HUES64 (cell line): ENCODE measurements at regions not wholly inside any gene's neighbourhood (a gene's known extent, or its start where the extent isn't known, plus 50 kb on each side); places are given as distances from the start of the nearest gene placed in this dataset.
"Not testable (repeated sequence)": the region's sequence is repeated elsewhere in the genome, so short reads cannot be mapped to it uniquely, and the experiment has no call there.

Experiments
- H3K27ac ChIP-seq: 2 replicates; pipeline ENCODE4 v1.7.0; 2013; ENCODE audit warnings: low read depth, low read length, inconsistent platforms
- H3K27me3 ChIP-seq: 2 replicates; pipeline ENCODE4 v1.6.1; 2013; ENCODE audit warnings: mild to moderate bottlenecking, low read length; ENCODE audit not compliant: insufficient read depth
- H3K36me3 ChIP-seq: 2 replicates; pipeline ENCODE4 v1.6.1; 2013; ENCODE audit warnings: mild to moderate bottlenecking, low read length; ENCODE audit not compliant: insufficient read depth
- H3K4me1 ChIP-seq: 2 replicates; pipeline ENCODE4 v1.6.1; 2013; ENCODE audit warnings: mild to moderate bottlenecking, low read length, moderate library complexity; ENCODE audit not compliant: insufficient read depth
- H3K4me3 ChIP-seq: 2 replicates; pipeline ENCODE4 v1.5.1; 2013; ENCODE audit warnings: mild to moderate bottlenecking, low read length, moderate library complexity
- H3K9ac ChIP-seq: 2 replicates; pipeline ENCODE4 v1.6.1; 2013; ENCODE audit warnings: mild to moderate bottlenecking, low read depth, low read length
- H3K9me3 ChIP-seq: 2 replicates; pipeline ENCODE4 v1.6.1; 2013; ENCODE audit warnings: low read depth, low read length; ENCODE audit not compliant: insufficient read depth
- WGBS: fragments of 150-250, 120-280 bp; methylation state at CpG from one replicate; pipeline ENCODE4 v1.1.7; 2013; ENCODE audit warnings: missing lambda C conversion rate; 5-methylcytosine and 5-hydroxymethylcytosine counted together

GRCh38 chr5:67806654-67807438, 408.7 kb upstream of the PIK3R1 start:
- no peaks in the 10 kb centered on the region for H3K36me3 ChIP-seq

DNA sequence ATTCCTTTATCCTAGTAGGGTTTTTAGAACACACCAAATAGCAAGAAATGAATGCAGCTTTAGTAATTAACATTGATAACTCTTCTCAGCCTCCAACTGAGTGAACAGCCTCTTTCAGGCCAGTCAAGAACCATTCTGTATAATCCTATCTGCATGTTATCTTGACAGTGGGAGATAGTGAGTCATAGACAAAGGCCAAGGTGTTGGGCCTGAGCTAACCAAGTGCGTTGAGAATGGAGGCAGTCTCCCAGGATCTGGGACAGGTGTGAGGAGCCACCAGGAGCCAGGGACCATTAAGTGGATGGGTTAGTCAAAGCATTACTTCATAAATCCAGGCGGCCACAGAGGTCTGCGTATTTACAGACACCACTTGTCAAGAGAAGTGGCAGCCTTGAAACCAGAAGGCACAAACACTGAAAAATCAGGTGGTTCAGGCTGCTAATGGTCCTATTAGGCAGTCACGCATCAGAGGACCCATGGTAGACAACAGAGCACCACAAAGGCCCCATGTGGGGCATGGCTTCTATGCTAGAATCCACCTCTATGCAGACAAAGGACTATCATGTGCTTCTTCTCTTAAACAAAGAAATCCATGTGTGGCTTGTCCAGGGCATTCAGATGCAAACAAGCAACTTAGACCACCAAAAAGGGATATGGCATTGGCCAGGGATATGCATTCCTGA, 409.7 kb upstream of the PIK3R1 start:
- no peak overlapping the region for H3K4me3 ChIP-seq
- WGBS = 62% methylated on average over 4 of the region's 4 CpGs
- H3K9me3 ChIP-seq = no peaks in the 10 kb centered on the region
- no peaks in the 10 kb centered on the region for H3K27me3 ChIP-seq
- H3K36me3 ChIP-seq = no peaks in the 10 kb centered on the region
- peaks cover 23% of the 10 kb centered on the region for H3K4me1 ChIP-seq
- peak overlapping the region; percentile 92 for H3K27ac ChIP-seq
- H3K9ac ChIP-seq = peak overlapping the region; percentile 48

More at GRCh38 chr5:67806654-67807438, 408.7 kb upstream of the PIK3R1 start:
- 99% methylated on average over 5 of the region's 5 CpGs for WGBS
- H3K27me3 ChIP-seq = no peaks in the 10 kb centered on the region
- H3K9me3 ChIP-seq = no peaks in the 10 kb centered on the region
- H3K9ac ChIP-seq = peak overlapping the region; percentile 48
- H3K4me1 ChIP-seq = peaks cover 23% of the 10 kb centered on the region
- H3K4me3 ChIP-seq = no peak overlapping the region
- peak overlapping the region; percentile 92 for H3K27ac ChIP-seq

DNA sequence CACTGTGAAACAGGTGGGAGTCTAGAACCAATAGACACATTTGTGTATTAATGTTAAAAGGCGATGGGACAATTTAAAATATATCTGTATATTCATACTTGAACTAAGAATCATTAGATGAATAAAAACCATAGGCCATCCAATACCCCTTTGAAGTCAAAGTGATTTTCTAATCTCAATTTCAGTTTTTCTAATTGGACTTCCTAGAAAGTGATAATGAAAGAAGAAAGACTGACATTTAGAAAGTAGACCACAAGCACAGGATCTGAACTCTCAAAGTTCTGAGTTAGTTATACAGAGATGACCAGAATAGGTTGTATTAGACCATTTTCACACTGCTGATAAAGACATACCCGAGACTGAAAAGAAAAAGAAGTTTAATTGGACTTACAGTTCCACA, 412.8 kb upstream of the PIK3R1 start:
- Histone ChIP-seq H3K27me3 (no peaks in the 10 kb centered on the region), H3K4me3 (no peak overlapping the region), H3K36me3 (no peaks in the 10 kb centered on the region; the same call in 1 of the 2 replicates), H3K9ac (no peak overlapping the region), H3K9me3 (peaks cover 11% of the 10 kb centered on the region), H3K27ac (no peak overlapping the region), H3K4me1 (peaks cover 23% of the 10 kb centered on the region)
- WGBS = 100% methylated on average over 1 of the region's 2 CpGs

- Histone ChIP-seq H3K36me3 (no peaks in the 10 kb centered on the region; the same call in 1 of the 2 replicates), H3K9me3 (peaks cover 11% of the 10 kb centered on the region)
- 95% methylated on average over 5 of the region's 5 CpGs for WGBS
These were observed 415.8 kb upstream of the PIK3R1 start for GRCh38 chr5:67799732-67800234.

DNA sequence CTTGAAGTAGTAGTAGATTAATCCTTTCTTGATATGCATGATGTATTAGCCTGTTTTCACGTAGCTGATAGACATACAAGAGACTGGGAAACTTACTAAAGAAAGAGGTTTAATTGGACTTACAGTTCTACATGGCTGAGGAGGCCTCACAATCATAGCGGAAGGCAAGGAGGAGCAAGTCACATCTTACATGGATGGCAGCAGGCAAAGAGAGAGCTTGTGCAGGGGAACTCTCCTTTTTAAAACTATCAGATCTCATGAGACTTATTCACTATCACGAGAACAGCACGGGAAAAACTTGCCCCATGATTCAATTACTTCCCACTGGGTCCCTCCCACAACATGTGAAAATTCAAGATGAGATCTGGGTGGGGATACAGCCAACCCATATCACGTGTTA, 417.1 kb upstream of the PIK3R1 start:
- WGBS = 95% methylated on average over 5 of the region's 5 CpGs
- H3K9me3 ChIP-seq = peaks cover 11% of the 10 kb centered on the region
- not testable (repeated sequence) for H3K4me3 ChIP-seq, H3K27me3 ChIP-seq, H3K36me3 ChIP-seq, H3K4me1 ChIP-seq, H3K27ac ChIP-seq, H3K9ac ChIP-seq

More at GRCh38 chr5:67799732-67800234, 415.8 kb upstream of the PIK3R1 start:
- Histone ChIP-seq H3K27me3 (no peaks in the 10 kb centered on the region), H3K4me1 (no peaks in the 10 kb centered on the region), H3K27ac (no peak overlapping the region), H3K9ac (no peak overlapping the region), H3K4me3 (no peak overlapping the region)

- peaks cover 11% of the 10 kb centered on the region for H3K9me3 ChIP-seq
- no peak overlapping the region for H3K27ac ChIP-seq
- no peaks in the 10 kb centered on the region for H3K27me3 ChIP-seq
- H3K36me3 ChIP-seq = no peaks in the 10 kb centered on the region; the same call in 1 of the 2 replicates
- no peak overlapping the region for H3K4me3 ChIP-seq
- no peak overlapping the region for H3K9ac ChIP-seq
- H3K4me1 ChIP-seq = 0 out of 2 replicates have a peak, but pooled peaks cover 5% of the 10 kb centered on the region
- WGBS = 95% methylated on average over 5 of the region's 5 CpGs
These were observed 419.6 kb upstream of the PIK3R1 start for GRCh38 chr5:67795781-67796477.

GRCh38 chr5:67793966-67794365, 421.6 kb upstream of the PIK3R1 start:
- Histone ChIP-seq H3K36me3 (no peaks in the 10 kb centered on the region; the same call in 1 of the 2 replicates), H3K4me1 (0 out of 2 replicates have a peak, but pooled peaks cover 5% of the 10 kb centered on the region), H3K9ac (no peak overlapping the region), H3K27ac (no peak overlapping the region), H3K9me3 (peaks cover 3% of the 10 kb centered on the region), H3K4me3 (no peak overlapping the region), H3K27me3 (no peaks in the 10 kb centered on the region)
- 100% methylated on average over 2 of the region's 2 CpGs for WGBS

DNA sequence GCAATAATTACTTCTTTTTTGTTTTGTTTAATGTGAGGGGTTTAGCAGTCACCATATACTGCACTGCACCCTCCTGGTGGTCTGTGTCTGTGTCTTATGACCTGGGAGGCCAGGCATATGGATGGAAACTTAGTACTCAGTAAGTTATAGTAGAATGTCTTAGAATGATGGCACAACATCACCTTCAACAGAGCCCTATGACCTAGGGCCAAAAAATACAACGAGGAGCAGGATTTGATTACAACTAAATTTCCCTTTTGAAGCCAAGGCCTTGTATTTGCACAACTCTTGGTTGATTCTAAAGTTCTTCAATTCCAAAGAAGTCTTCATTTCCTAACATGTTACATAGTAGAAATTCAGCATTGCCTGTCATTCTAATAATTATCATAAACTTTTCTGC, 422.1 kb upstream of the PIK3R1 start:
- Histone ChIP-seq H3K27me3 (no peaks in the 10 kb centered on the region), H3K9ac (no peak overlapping the region), H3K4me3 (no peak overlapping the region), H3K9me3 (no peaks in the 10 kb centered on the region; the same call in 1 of the 2 replicates), H3K4me1 (peaks cover 9% of the 10 kb centered on the region; the same call in 1 of the 2 replicates), H3K36me3 (no peaks in the 10 kb centered on the region; the same call in 1 of the 2 replicates), H3K27ac (no peak overlapping the region)
- WGBS = 100% methylated on average over 1 of the region's 1 CpG

DNA sequence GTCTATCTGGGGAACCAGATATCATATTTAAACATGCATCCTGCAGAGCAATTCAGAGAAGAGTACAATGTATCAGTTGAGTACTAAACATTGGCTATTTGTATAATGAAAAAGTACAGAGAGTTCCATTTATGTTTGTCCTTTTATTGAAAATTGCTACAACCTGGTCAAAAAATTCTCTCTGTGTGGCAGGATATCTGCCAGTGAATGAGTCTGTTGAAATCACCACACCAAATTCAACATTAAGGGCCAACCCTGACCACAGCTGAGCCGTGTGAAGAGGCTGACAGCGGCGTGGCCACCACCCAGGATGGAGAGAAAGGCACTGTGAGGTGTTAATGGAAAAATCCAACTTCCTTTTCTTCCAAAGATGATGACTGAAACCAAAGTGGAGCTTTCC, 422.7 kb upstream of the PIK3R1 start:
- H3K9ac ChIP-seq = no peak overlapping the region
- H3K36me3 ChIP-seq = no peaks in the 10 kb centered on the region
- WGBS = 100% methylated on average over 3 of the region's 3 CpGs
- H3K4me3 ChIP-seq = no peak overlapping the region
- no peaks in the 10 kb centered on the region for H3K27me3 ChIP-seq
- no peaks in the 10 kb centered on the region for H3K9me3 ChIP-seq
- peaks cover 9% of the 10 kb centered on the region; the same call in 1 of the 2 replicates for H3K4me1 ChIP-seq
- H3K27ac ChIP-seq = no peak overlapping the region

DNA sequence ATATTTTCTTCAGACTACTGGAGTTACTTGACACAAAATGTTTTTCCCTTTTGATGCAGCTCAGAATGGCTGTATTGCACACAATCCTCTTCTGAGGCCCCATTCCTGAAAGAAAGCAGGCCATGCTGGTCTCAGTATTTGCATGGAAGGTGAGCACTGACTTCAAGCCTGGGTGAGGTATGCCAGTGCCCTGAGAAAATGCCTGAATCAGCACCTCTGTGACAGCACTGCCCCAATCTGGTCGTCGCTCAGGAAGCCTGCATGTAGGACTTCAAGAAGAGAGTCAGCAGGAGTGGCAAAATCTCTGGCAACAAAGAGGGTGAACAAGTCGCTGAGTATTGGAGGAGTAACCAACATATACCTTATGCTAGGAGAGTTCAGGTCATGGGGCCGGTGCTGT, 425.2 kb upstream of the PIK3R1 start:
- Histone ChIP-seq H3K36me3 (no peaks in the 10 kb centered on the region), H3K9ac (no peak overlapping the region), H3K9me3 (no peaks in the 10 kb centered on the region), H3K27ac (no peak overlapping the region), H3K27me3 (no peaks in the 10 kb centered on the region), H3K4me3 (no peak overlapping the region), H3K4me1 (peaks cover 9% of the 10 kb centered on the region; the same call in 1 of the 2 replicates)
- 92% methylated on average over 4 of the region's 4 CpGs for WGBS
